Astrocyte (in vitro differentiated cells and primary cell): ENCODE measurements at regions not wholly inside any gene's neighbourhood (a gene's known extent, or its start where the extent isn't known, plus 50 kb on each side); places are given as distances from the start of the nearest gene placed in this dataset.
A peak's percentile ranks its signal among the peaks of the same experiment; 100 is the strongest.

Experiments used
- DNase-seq: peaks from one replicate; pipeline ENCODE4 v3.0.0-alpha.2; 2010; ENCODE audit warnings: low read depth
- FAIRE-seq: peaks from 2 replicates; lab custom pipeline; 2011; peaks lifted over from hg19 to GRCh38; lab: Jason Lieb, UNC
- H2AFZ ChIP-seq: 2 replicates; pipeline ENCODE4 v1.6.0; 2012; ENCODE audit warnings: low read depth, low read length, inconsistent platforms
- H3K27ac ChIP-seq: 2 replicates; pipeline ENCODE4 v1.5.1; 2011; ENCODE audit warnings: low read depth, low read length, inconsistent platforms
- H3K27me3 ChIP-seq: 2 replicates; pipeline ENCODE4 v1.6.0; 2011; ENCODE audit warnings: low read length, inconsistent platforms; ENCODE audit not compliant: insufficient read depth
- H3K36me3 ChIP-seq: 2 replicates; pipeline ENCODE4 v1.5.1; 2011; ENCODE audit warnings: low read length, inconsistent platforms; ENCODE audit not compliant: insufficient read depth
- H3K4me1 ChIP-seq: 2 replicates; pipeline ENCODE4 v1.5.1; 2011; ENCODE audit warnings: low read length, inconsistent platforms; ENCODE audit not compliant: insufficient read depth
- H3K4me2 ChIP-seq: 2 replicates; pipeline ENCODE4 v1.6.0; 2012; ENCODE audit warnings: low read length, inconsistent platforms
- H3K4me3 ChIP-seq: 2 replicates; pipeline ENCODE4 v1.5.1; 2011; ENCODE audit warnings: low read depth, mild to moderate bottlenecking, low read length, inconsistent platforms; ENCODE audit not compliant: insufficient read depth
- H3K79me2 ChIP-seq: 2 replicates; pipeline ENCODE4 v1.6.0; 2012; ENCODE audit warnings: mild to moderate bottlenecking, low read length, inconsistent platforms; ENCODE audit not compliant: insufficient read depth
- H3K9ac ChIP-seq: 2 replicates; pipeline ENCODE4 v1.6.0; 2012; ENCODE audit warnings: mild to moderate bottlenecking, low read length, inconsistent platforms
- H3K9me3 ChIP-seq: 2 replicates; pipeline ENCODE4 v1.5.1; 2012; ENCODE audit warnings: low read depth, mild to moderate bottlenecking, low read length, inconsistent platforms; ENCODE audit not compliant: insufficient read depth
- H4K20me1 ChIP-seq: 2 replicates; pipeline ENCODE4 v1.6.0; 2012; ENCODE audit warnings: low read length, inconsistent platforms; ENCODE audit not compliant: insufficient read depth
- H3K27ac Mint-ChIP-seq: one replicate; pipeline ENCODE4 v1.8.0; 2021; ENCODE audit warnings: mild to moderate bottlenecking, mixed read lengths; ENCODE audit not compliant: unreplicated experiment
- H3K27me3 Mint-ChIP-seq: one replicate; pipeline ENCODE4 v1.8.0; 2021; ENCODE audit warnings: low read depth, mixed read lengths; ENCODE audit not compliant: unreplicated experiment
- H3K36me3 Mint-ChIP-seq: one replicate; pipeline ENCODE4 v1.8.0; 2021; ENCODE audit warnings: low read depth, mixed read lengths; ENCODE audit not compliant: unreplicated experiment
- H3K4me1 Mint-ChIP-seq: one replicate; pipeline ENCODE4 v1.8.0; 2021; ENCODE audit warnings: low read depth, mixed read lengths; ENCODE audit not compliant: unreplicated experiment
- H3K4me3 Mint-ChIP-seq: one replicate; pipeline ENCODE4 v1.8.0; 2021; ENCODE audit warnings: mild to moderate bottlenecking, moderate library complexity, mixed read lengths; ENCODE audit not compliant: unreplicated experiment
- H3K9me3 Mint-ChIP-seq: one replicate; pipeline ENCODE4 v1.8.0; 2021; ENCODE audit warnings: mild to moderate bottlenecking, mixed read lengths; ENCODE audit not compliant: unreplicated experiment
- EZH2 ChIP-seq: IDR thresholded peaks from 2 replicates; pipeline ENCODE4 v1.6.1; 2012; ENCODE audit warnings: mild to moderate bottlenecking, low read length, inconsistent platforms; ENCODE audit not compliant: insufficient read depth
- TF ChIP-seq, protein P1 (sequence below): IDR thresholded peaks from 2 replicates; pipeline ENCODE4 v1.5.1; 2011; ENCODE audit warnings: low read depth, mild to moderate bottlenecking, inconsistent platforms, low read length, moderate library complexity; ENCODE audit not compliant: insufficient read depth

DNA sequence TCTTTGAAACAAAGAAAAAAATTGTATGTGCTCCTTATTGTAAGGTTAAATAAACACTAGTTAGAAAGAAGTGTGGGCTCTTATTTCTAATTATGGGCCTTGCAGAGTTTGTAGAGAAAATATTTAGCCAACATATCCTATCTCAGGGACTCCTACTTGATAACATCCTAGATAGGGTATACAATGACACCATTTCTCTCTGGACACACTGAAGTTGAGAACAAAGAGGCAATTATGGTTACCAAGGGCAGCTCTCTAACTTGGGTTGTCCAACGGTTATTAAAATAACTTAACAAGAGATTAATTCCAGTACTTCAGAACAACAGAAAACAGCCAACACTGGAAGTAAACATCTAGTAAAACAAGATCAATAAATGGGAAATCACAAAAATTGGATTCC is 69.0 kb upstream of the ZC3H11B start:
- Histone ChIP-seq H4K20me1 (no peaks in the 10 kb centered on the region), H2AFZ (no peak overlapping the region), H3K27me3 (no peaks in the 10 kb centered on the region), H3K9me3 (no peaks in the 10 kb centered on the region), H3K4me2 (no peak overlapping the region), H3K9ac (no peak overlapping the region), H3K36me3 (no peaks in the 10 kb centered on the region), H3K27ac (no peak overlapping the region), H3K4me1 (no peaks in the 10 kb centered on the region), H3K79me2 (no peaks in the 10 kb centered on the region), H3K4me3 (no peak overlapping the region)
- no peaks in the 10 kb centered on the region for H3K36me3 Mint-ChIP-seq
- H3K27ac Mint-ChIP-seq, result no peak overlapping the region
- DNase-seq (no peak), FAIRE-seq (no peak)
- no peaks in the 10 kb centered on the region for H3K4me1 Mint-ChIP-seq
- H3K4me3 Mint-ChIP-seq, result no peak overlapping the region
- TF ChIP-seq EZH2, result no peak
- TF ChIP-seq, protein P1, sequence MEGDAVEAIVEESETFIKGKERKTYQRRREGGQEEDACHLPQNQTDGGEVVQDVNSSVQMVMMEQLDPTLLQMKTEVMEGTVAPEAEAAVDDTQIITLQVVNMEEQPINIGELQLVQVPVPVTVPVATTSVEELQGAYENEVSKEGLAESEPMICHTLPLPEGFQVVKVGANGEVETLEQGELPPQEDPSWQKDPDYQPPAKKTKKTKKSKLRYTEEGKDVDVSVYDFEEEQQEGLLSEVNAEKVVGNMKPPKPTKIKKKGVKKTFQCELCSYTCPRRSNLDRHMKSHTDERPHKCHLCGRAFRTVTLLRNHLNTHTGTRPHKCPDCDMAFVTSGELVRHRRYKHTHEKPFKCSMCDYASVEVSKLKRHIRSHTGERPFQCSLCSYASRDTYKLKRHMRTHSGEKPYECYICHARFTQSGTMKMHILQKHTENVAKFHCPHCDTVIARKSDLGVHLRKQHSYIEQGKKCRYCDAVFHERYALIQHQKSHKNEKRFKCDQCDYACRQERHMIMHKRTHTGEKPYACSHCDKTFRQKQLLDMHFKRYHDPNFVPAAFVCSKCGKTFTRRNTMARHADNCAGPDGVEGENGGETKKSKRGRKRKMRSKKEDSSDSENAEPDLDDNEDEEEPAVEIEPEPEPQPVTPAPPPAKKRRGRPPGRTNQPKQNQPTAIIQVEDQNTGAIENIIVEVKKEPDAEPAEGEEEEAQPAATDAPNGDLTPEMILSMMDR, result no peak
- H3K27me3 Mint-ChIP-seq, result no peaks in the 10 kb centered on the region
- H3K9me3 Mint-ChIP-seq, result peaks cover under 1% of the 10 kb centered on the region

DNA sequence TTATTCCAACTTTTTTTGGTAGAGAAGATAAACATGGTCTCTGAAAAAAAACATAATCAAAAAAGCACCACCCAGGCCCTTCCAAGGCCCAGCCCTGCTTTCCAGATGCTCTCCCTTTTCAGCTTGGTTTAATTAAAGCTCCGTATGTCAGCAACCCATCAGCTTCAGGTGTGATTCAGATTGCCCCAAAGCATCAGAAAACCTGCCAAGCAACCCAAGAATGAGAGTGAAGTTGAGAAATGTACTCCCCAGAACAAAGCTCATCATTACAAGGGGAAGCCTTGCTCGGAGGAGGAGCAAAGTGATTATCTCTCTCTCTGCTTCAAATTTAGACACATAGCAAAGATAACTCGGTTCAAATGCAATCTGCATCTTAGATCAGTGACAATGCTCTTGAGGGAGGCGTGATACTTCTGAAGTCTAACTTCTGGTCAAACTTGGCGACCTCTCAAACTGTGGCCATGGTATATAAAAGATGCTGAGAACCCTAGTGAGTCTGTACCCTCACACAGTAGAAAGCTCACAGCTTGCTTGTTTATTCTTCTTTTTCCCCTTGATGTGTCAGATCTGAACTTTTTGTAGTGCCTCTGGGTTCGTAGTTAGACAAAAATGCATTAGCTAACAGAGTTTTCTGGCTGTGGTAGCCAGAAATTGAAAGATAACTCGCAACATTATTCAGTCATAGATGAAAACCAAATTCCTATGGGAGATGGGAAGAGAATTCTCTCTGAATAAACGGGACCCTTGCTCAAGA is 63.3 kb upstream of the ZC3H11B start:
- Mint-ChIP-seq H3K27ac (no peak overlapping the region), H3K36me3 (no peaks in the 10 kb centered on the region), H3K27me3 (peaks cover 6% of the 10 kb centered on the region), H3K4me3 (no peak overlapping the region), H3K4me1 (no peaks in the 10 kb centered on the region), H3K9me3 (peaks cover 1% of the 10 kb centered on the region)
- Histone ChIP-seq H3K4me2 (peak overlapping the region; percentile 42), H4K20me1 (no peaks in the 10 kb centered on the region), H2AFZ (no peak overlapping the region), H3K36me3 (no peaks in the 10 kb centered on the region), H3K27ac (peak overlapping the region; percentile 74), H3K27me3 (no peaks in the 10 kb centered on the region), H3K9ac (peak overlapping the region; percentile 53), H3K4me1 (peaks cover 8% of the 10 kb centered on the region), H3K79me2 (no peaks in the 10 kb centered on the region), H3K4me3 (no peak overlapping the region), H3K9me3 (no peaks in the 10 kb centered on the region)
- FAIRE-seq (no peak), DNase-seq (peak; percentile 68)
- no peak for TF ChIP-seq EZH2
- TF ChIP-seq, protein P1, result no peak

DNA sequence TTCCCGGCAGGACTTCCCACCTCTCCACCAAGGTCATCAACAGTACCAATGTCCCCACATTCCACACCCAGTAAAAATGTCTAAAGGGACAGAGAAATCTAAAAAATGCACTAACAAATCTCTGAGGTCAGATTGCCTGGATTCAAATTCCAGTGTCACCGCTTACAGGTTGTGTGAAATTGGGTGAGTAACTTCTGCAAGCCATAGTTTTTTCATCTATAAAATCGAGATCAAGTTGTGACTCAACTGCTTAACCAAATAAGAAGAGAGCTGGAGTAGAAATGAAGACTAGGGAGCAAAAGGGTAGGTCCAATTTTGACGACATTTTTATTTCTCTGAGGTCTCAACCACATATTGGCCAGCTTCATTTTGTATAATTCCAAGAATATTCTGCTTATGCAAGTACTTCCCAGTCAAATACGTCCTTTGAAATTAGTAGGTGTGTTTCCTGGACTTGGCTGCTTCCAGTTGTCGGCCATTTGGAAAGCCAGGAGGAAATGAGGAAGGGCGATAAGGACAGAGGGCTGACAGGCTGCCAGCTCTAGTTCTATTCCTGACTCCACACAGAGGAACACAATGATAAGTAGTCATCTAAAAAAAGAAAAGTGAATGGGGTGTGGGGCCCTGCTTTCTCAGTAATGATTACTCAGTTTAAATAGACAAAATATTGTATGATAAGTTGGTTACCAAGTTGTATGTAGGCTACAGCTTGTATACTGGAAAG is 57.7 kb upstream of the ZC3H11B start:
- FAIRE-seq (no peak), DNase-seq (peak; percentile 71)
- TF ChIP-seq, protein P1, result no peak
- TF ChIP-seq EZH2, result no peak
- Mint-ChIP-seq H3K9me3 (peaks cover 1% of the 10 kb centered on the region), H3K36me3 (no peaks in the 10 kb centered on the region), H3K4me3 (no peak overlapping the region), H3K4me1 (peaks cover 5% of the 10 kb centered on the region), H3K27me3 (peaks cover 3% of the 10 kb centered on the region), H3K27ac (no peak overlapping the region)
- H3K4me3 ChIP-seq, result no peak overlapping the region
- no peak overlapping the region for H3K9ac ChIP-seq
- no peaks in the 10 kb centered on the region for H3K79me2 ChIP-seq
- no peak overlapping the region for H3K27ac ChIP-seq
- H3K9me3 ChIP-seq, result no peaks in the 10 kb centered on the region
- H3K4me2 ChIP-seq, result no peak overlapping the region
- H4K20me1 ChIP-seq, result no peaks in the 10 kb centered on the region
- no peaks in the 10 kb centered on the region for H3K27me3 ChIP-seq
- no peak overlapping the region for H2AFZ ChIP-seq
- no peaks in the 10 kb centered on the region for H3K36me3 ChIP-seq
- H3K4me1 ChIP-seq, result peaks cover 12% of the 10 kb centered on the region
